Left lung (tissue), 4 donors: ENCODE measurements at regions not wholly inside any gene's neighbourhood (a gene's known extent, or its start where the extent isn't known, plus 50 kb on each side); places are given as distances from the start of the nearest gene placed in this dataset.
"Not testable (repeated sequence)": the region's sequence is repeated elsewhere in the genome, so short reads cannot be mapped to it uniquely, and the experiment has no call there.

ENCODE experiments used
- ATAC-seq: fragments of 200-7000 bp; cut with Tn5 transposase; one replicate; pipeline ENCODE4 v1.9.1; 2020; ENCODE audit warnings: moderate library complexity
- DNase-seq, 4 donors: peaks; one replicate each; pipeline ENCODE4 v3.0.0-alpha.2; 2013 to 2020
- H3K27ac ChIP-seq, 2 donors: fragments of 200-600 bp; sonication (generic) in 1 of 2; one replicate each; pipeline versions ENCODE4 v1.5.0 to v1.8.0; 2020 to 2021
- H3K27me3 ChIP-seq, 2 donors: fragments of 200-600 bp; sonication (generic) in 1 of 2; one replicate each; pipeline versions ENCODE4 v1.5.0 to v1.8.0; 2020 to 2021
- H3K36me3 ChIP-seq, 2 donors: fragments of 200-600 bp; sonication (generic) in 1 of 2; one replicate each; pipeline versions ENCODE4 v1.5.0 to v1.8.0; 2020 to 2021
- H3K4me1 ChIP-seq, 2 donors: fragments of 200-600 bp; one replicate each; pipeline ENCODE4 v1.8.0; 2021
- H3K4me3 ChIP-seq, 2 donors: fragments of 200-600 bp; sonication (generic) in 1 of 2; one replicate each; pipeline versions ENCODE4 v1.5.0 to v1.8.0; 2020 to 2021; ENCODE audit warnings: mild to moderate bottlenecking in 1 of 2
- H3K9me3 ChIP-seq, 2 donors: fragments of 200-600 bp; sonication (generic) in 1 of 2; one replicate each; pipeline versions ENCODE4 v1.5.0 to v1.8.0; 2020 to 2021
- CTCF ChIP-seq, 2 donors: fragments of 200-600 bp; sonication (generic) in 1 of 2; IDR thresholded peaks; one replicate each; pipeline versions ENCODE4 v1.5.0 to v1.8.0; 2021; ENCODE audit warnings: antibody characterized with exemption in 2 of 2
- intact Hi-C, 2 donors: fragments of 100-400 bp; cut with DNase I; formaldehyde crosslinking; loops; one replicate each; pipeline versions ENCODE4 v1.11.2 to v1.14.2; 2022
- donor health status: DM: no; HTN: yes; CAD: no.
- donor health status: DM: no; HTN: no; CAD: no.

- DNase-seq, result no peak
- H3K36me3 ChIP-seq, result no peaks in the 10 kb centered on the region
- intact Hi-C loops, result no loop called here
- H3K4me1 ChIP-seq, result peaks cover 8 to 14% of the 10 kb centered on the region in 2 donors
- H3K4me3 ChIP-seq, result no peak overlapping the region
- H3K9me3 ChIP-seq, result peaks cover 0 to 4% of the 10 kb centered on the region in 2 donors
- H3K27me3 ChIP-seq, result no peaks in the 10 kb centered on the region
- no peak for TF ChIP-seq CTCF (IDR thresholded peaks at IDR 0.05)
- no peak for ATAC-seq
- H3K27ac ChIP-seq, result no peak overlapping the region
Measured at GRCh38 chr12:89153341-89153740, 199.0 kb downstream of the DUSP6 start.

GRCh38 chr12:89151536-89151935 is 200.8 kb downstream of the DUSP6 start:
- H3K9me3 ChIP-seq, result peaks cover 0 to 4% of the 10 kb centered on the region in 2 donors
- no peak for DNase-seq
- H3K27me3 ChIP-seq, result no peaks in the 10 kb centered on the region
- intact Hi-C loops, result no loop called here
- ATAC-seq, result no peak
- H3K4me1 ChIP-seq, result peaks cover under 1 to 3% of the 10 kb centered on the region in 2 donors
- H3K27ac ChIP-seq, result no peak overlapping the region
- no peaks in the 10 kb centered on the region for H3K36me3 ChIP-seq
- H3K4me3 ChIP-seq, result no peak overlapping the region
- TF ChIP-seq CTCF (IDR thresholded peaks at IDR 0.05), result no peak

GRCh38 chr12:89150789-89151188 is 201.5 kb downstream of the DUSP6 start:
- H3K27me3 ChIP-seq, H3K4me1 ChIP-seq, DNase-seq, H3K4me3 ChIP-seq, ATAC-seq, H3K36me3 ChIP-seq, H3K27ac ChIP-seq, H3K9me3 ChIP-seq, intact Hi-C loops: not testable (repeated sequence)

GRCh38 chr12:89140602-89141238 is 211.6 kb downstream of the DUSP6 start:
- DNase-seq (no peak), ATAC-seq (no peak)
- no peak overlapping the region for H3K4me3 ChIP-seq
- no peaks in the 10 kb centered on the region for H3K9me3 ChIP-seq
- no peak overlapping the region for H3K27ac ChIP-seq
- H3K36me3 ChIP-seq, result no peaks in the 10 kb centered on the region
- no peak for TF ChIP-seq CTCF (IDR thresholded peaks at IDR 0.05)
- peaks cover 0 to 7% of the 10 kb centered on the region in 2 donors for H3K4me1 ChIP-seq
- intact Hi-C loops, result no loop called here
- H3K27me3 ChIP-seq, result no peaks in the 10 kb centered on the region

- Histone ChIP-seq H3K27ac (no peak overlapping the region), H3K4me3 (no peak overlapping the region), H3K4me1 (peaks cover 0 to 10% of the 10 kb centered on the region in 2 donors), H3K36me3 (no peaks in the 10 kb centered on the region), H3K9me3 (no peaks in the 10 kb centered on the region), H3K27me3 (no peaks in the 10 kb centered on the region)
- intact Hi-C loops, result no loop called here
- no peak for ATAC-seq
- TF ChIP-seq CTCF (IDR thresholded peaks at IDR 0.05), result no peak
- no peak for DNase-seq
Measured at GRCh38 chr12:89140141-89140540, 212.2 kb downstream of the DUSP6 start.

GRCh38 chr12:89139390-89139789 is 212.9 kb downstream of the DUSP6 start:
- TF ChIP-seq CTCF (IDR thresholded peaks at IDR 0.05), result no peak
- Histone ChIP-seq H3K27me3 (no peaks in the 10 kb centered on the region), H3K9me3 (no peaks in the 10 kb centered on the region), H3K27ac (no peak overlapping the region), H3K36me3 (no peaks in the 10 kb centered on the region), H3K4me3 (no peak overlapping the region), H3K4me1 (peaks cover 0 to 10% of the 10 kb centered on the region in 2 donors)
- intact Hi-C loops, result no loop called here
- ATAC-seq, result no peak
- no peak for DNase-seq
